HEK293 (cell line): ENCODE measurements at regions not wholly inside any gene's neighbourhood (a gene's known extent, or its start where the extent isn't known, plus 50 kb on each side); places are given as distances from the start of the nearest gene placed in this dataset.

Source experiments
- GLI2 ChIP-seq: fragments of 450-650 bp; formaldehyde crosslinking; IDR thresholded peaks from 2 replicates; pipeline ENCODE4; 2017; ENCODE audit warnings: missing biosample characterization, missing genetic modification characterization, low read depth, borderline replicate concordance
- HOXA7 ChIP-seq: sonication (generic); formaldehyde crosslinking; IDR thresholded peaks from 2 replicates; pipeline ENCODE4 v1.8.1; 2022; ENCODE audit warnings: missing genetic modification reagents, borderline replicate concordance
- ZNF16 ChIP-seq: fragments of 450-650 bp; formaldehyde crosslinking; IDR thresholded peaks from 2 replicates; pipeline ENCODE4 v1.5.1; 2016; ENCODE audit warnings: low read depth, missing biosample characterization, missing genetic modification characterization
- ZNF24 ChIP-seq: fragments of 450-650 bp; formaldehyde crosslinking; IDR thresholded peaks from 2 replicates; pipeline ENCODE4 v1.5.1; 2016; ENCODE audit warnings: missing biosample characterization, missing genetic modification characterization
- ZNF555 ChIP-seq: fragments of 450-650 bp; formaldehyde crosslinking; conservative IDR thresholded peaks from 2 replicates; pipeline ENCODE4 v1.5.1; 2017; ENCODE audit warnings: missing biosample characterization, mild to moderate bottlenecking, missing genetic modification characterization, inconsistent platforms
- ZSCAN30 ChIP-seq: fragments of 450-650 bp; IDR thresholded peaks from 2 replicates; pipeline ENCODE4 v1.5.1; 2018; ENCODE audit warnings: missing biosample characterization, mild to moderate bottlenecking, missing genetic modification characterization, moderate library complexity
- TF ChIP-seq, protein P1 (sequence below): fragments of 450-650 bp; formaldehyde crosslinking; IDR thresholded peaks from 2 replicates; pipeline ENCODE4 v1.5.1; 2016; ENCODE audit warnings: missing biosample characterization, missing genetic modification characterization

DNA sequence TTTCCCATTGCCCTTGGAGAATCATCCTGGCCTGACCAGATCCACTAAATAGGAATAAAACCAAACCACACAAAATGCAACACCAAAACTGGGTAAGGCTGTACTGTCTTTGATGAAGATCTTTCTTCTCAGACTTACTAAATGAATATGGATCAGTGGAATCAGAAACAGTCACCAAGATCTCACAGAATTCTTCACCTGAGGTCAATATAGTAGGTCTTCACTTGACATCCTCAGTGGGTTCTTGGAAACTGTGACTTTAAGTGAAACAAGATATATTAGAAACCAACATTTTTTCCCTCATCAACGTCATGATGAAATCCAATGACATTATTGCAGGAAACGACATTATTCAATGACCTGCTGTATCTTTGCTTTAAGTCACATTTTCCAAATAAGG is 526.2 kb downstream of the FUT8 start:
- TF ChIP-seq ZNF24 (no peak), ZNF555 (tag by site-specific recombination) (no peak), ZSCAN30 (no peak), HOXA7 (no peak), ZNF16 (tag by site-specific recombination) (no peak), GLI2 (no peak)
- TF ChIP-seq, protein P1, sequence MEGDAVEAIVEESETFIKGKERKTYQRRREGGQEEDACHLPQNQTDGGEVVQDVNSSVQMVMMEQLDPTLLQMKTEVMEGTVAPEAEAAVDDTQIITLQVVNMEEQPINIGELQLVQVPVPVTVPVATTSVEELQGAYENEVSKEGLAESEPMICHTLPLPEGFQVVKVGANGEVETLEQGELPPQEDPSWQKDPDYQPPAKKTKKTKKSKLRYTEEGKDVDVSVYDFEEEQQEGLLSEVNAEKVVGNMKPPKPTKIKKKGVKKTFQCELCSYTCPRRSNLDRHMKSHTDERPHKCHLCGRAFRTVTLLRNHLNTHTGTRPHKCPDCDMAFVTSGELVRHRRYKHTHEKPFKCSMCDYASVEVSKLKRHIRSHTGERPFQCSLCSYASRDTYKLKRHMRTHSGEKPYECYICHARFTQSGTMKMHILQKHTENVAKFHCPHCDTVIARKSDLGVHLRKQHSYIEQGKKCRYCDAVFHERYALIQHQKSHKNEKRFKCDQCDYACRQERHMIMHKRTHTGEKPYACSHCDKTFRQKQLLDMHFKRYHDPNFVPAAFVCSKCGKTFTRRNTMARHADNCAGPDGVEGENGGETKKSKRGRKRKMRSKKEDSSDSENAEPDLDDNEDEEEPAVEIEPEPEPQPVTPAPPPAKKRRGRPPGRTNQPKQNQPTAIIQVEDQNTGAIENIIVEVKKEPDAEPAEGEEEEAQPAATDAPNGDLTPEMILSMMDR (tag by site-specific recombination): no peak
